MG63 (cell line): ENCODE measurements at regions not wholly inside any gene's neighbourhood (a gene's known extent, or its start where the extent isn't known, plus 50 kb on each side); places are given as distances from the start of the nearest gene placed in this dataset.

ENCODE experiments used
- DNase-seq: peaks from one replicate; pipeline ENCODE4 v3.0.0-alpha.2; 2020
- H3K27me3 ChIP-seq: fragments of 250-450 bp; sonication (Bioruptor Pico); 2 replicates; pipeline ENCODE4 v1.5.1; 2020; ENCODE audit warnings: mild to moderate bottlenecking, moderate library complexity
- H3K36me3 ChIP-seq: fragments of 250-450 bp; sonication (Bioruptor Pico); 2 replicates; pipeline ENCODE4 v1.5.1; 2020; ENCODE audit warnings: mild to moderate bottlenecking, moderate library complexity
- H3K4me3 ChIP-seq: fragments of 250-450 bp; sonication (Bioruptor Pico); 2 replicates; pipeline ENCODE4 v1.5.1; 2020; ENCODE audit warnings: mild to moderate bottlenecking, moderate library complexity
- H3K9me3 ChIP-seq: fragments of 250-450 bp; sonication (Bioruptor Pico); 2 replicates; pipeline ENCODE4 v1.5.1; 2020; ENCODE audit warnings: mild to moderate bottlenecking, moderate library complexity

DNA sequence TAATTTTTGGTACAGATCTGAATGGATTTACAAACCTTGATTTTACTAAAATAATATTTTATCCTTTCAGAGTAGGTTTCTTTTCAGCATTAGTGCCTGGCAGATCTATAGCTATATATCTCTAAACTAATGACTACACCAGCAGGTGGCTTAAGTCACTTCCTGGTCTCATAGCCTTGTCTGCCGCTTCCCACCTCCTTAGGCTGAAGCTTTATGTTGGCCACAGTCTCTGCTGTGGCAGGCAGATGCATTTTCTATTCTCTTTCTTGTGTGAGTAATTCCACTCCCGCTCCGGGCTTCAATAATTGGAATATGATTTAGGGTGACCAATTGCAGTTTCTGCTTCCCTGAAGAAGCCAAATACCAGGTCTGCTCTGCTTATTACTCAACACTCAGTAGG, 226.8 kb upstream of the HS3ST5 start:
- Histone ChIP-seq H3K9me3 (0 out of 2 replicates have a peak, but pooled peaks cover 2% of the 10 kb centered on the region), H3K36me3 (no peaks in the 10 kb centered on the region), H3K27me3 (no peaks in the 10 kb centered on the region), H3K4me3 (no peak overlapping the region)
- no peak for DNase-seq

DNA sequence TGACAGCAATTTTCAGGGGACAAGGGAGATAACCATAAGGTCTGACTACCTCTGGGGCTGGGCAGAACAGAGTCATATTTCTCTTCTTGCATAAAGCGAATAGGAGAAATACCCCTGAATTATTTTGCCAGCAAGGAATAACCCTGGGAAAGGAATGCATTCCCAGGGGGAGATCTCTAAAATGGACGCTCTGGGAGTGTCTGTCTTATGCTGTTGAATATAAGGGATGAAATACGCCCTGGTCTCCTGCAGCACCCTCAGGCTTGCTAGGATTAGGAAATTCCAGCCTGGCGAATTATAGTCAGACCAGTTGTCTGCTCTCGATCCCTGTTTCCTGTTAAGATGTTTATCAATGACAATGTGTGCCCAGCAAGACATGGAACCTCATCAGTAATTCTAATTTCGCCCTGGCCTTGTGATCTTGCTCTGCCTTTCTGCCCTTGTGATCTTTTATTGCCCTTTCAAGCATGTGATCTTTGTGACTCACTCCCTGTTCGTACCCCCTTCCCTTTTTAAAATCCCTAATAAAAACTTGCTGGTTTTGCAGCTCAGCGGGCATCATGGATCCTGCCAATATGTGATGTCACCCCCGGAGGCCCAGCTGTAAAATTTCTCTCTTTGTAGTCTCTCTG, 221.6 kb upstream of the HS3ST5 start:
- DNase-seq, result peak; percentile 16
- no peaks in the 10 kb centered on the region for H3K27me3 ChIP-seq
- H3K36me3 ChIP-seq, result no peaks in the 10 kb centered on the region
- H3K9me3 ChIP-seq, result 0 out of 2 replicates have a peak, but pooled peaks cover 3% of the 10 kb centered on the region
- no peak overlapping the region for H3K4me3 ChIP-seq

DNA sequence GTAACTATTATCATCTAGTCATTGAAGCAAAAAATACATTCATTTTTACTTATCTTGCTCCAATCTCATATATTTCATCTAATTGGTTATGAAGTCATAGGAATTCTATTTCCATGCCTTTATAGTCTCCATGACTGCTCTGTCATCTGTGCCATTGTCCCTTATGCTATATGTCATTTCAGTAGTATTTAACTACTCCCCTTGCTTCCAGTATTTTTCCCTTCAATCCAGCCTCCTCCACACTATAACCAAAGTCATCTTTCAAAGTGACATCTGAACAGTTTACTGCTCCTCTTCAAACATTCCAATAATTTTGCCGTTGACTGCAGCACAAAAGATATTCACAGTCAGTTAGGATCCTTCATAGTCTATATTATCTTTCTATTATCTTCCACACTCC, 216.6 kb upstream of the HS3ST5 start:
- DNase-seq, result no peak
- H3K27me3 ChIP-seq, result no peaks in the 10 kb centered on the region

DNA sequence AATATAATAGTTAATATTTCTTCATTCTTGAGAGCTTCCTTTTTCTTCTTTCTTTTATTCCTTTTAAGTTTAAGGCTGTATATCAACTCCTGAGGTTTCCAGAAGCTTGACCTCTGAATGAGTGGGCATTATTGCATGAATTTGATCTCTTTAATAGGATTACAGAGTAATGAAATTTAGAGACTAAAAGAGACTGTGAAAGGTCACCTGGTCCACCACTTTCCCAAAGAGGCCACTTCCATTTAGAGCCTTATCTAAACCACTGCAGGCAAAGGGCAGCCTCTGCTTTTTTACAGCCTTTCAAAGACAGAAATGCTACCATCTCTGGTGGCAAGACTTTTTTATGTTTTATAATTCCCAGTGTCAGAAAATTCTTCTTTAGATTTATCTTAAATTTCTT, 215.3 kb upstream of the HS3ST5 start:
- DNase-seq, result no peak
- no peaks in the 10 kb centered on the region for H3K27me3 ChIP-seq
- peaks cover 1% of the 10 kb centered on the region; the same call in 1 of the 2 replicates for H3K9me3 ChIP-seq
- no peaks in the 10 kb centered on the region for H3K36me3 ChIP-seq
- H3K4me3 ChIP-seq, result no peak overlapping the region

More for the DNA sequence above, 216.6 kb upstream of the HS3ST5 start:
- no peak overlapping the region for H3K4me3 ChIP-seq
- no peaks in the 10 kb centered on the region for H3K36me3 ChIP-seq
- peaks cover 3% of the 10 kb centered on the region; the same call in 1 of the 2 replicates for H3K9me3 ChIP-seq

DNA sequence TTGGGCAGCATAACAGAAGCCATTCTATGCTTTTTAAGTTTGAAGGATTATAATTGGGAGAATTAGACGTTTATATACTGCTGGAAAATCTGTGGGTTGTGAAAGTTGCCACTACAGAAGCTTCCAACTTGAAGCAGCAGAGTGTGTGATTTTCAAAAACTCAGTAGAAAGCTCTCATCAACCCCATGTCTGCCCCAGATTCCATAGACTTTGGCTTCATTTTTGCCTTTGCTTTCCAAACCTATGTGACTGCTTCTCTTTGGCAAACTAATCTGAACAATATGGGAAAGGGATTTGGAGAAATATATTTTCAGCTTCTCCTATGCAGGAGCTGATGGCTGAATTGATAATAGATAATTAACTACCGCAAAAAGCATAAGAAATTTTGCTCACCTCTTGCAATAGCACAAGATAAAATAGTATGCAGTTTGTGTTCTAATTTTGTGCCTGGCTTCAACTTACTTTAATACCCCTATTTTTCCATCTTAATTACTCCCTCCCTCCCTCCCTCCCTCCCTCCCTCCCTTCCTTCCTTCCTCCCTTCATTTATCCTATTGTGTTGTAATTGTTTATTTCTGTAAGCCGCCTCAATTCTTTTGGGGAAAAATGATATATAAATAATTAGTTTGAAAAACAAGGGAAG, 214.1 kb upstream of the HS3ST5 start:
- peaks cover 1% of the 10 kb centered on the region; the same call in 1 of the 2 replicates for H3K9me3 ChIP-seq
- H3K4me3 ChIP-seq, result no peak overlapping the region
- no peak for DNase-seq
- no peaks in the 10 kb centered on the region for H3K27me3 ChIP-seq
- H3K36me3 ChIP-seq, result no peaks in the 10 kb centered on the region

DNA sequence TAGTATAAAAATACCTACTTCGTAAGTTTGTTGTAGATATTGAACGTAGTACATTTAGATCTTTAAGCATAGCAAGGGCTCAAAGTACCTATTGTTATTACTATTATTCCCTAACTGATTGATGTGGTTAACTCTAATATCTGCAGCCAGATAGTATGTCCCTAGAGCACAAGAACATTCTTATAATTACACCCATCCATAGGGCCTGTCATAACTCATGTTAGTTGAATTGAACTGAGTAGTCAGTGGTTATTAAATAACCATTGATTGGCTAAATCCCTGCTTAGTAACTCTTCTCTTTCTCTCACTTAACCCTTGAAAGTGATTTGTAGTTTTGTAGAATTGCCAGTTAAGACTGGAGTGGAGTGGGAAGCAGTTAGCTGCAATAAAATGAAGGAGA, 207.5 kb upstream of the HS3ST5 start:
- Histone ChIP-seq H3K4me3 (no peak overlapping the region), H3K27me3 (no peaks in the 10 kb centered on the region), H3K9me3 (peaks cover 1% of the 10 kb centered on the region; the same call in 1 of the 2 replicates), H3K36me3 (no peaks in the 10 kb centered on the region)
- no peak for DNase-seq

DNA sequence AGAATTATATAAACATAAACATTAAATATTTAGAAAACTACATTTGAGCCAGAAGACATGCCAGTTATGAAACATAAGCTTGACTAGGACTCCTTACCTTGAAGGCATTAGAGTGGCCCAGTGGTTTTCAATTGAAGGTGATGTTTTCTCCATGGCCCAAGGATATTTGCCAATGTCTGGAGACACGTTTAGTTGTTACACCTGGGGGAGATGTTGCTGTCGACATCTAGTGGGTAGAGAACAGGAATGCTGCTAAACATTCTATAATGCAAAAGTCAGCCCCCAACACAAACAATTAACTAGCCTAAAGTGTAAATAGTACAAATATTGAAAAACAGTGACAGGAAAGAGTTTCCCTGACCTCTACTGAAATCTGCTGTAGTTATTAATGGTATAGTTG, 200.9 kb upstream of the HS3ST5 start:
- no peaks in the 10 kb centered on the region for H3K27me3 ChIP-seq
- no peak for DNase-seq
- no peak overlapping the region for H3K4me3 ChIP-seq
- H3K36me3 ChIP-seq, result no peaks in the 10 kb centered on the region
- no peaks in the 10 kb centered on the region for H3K9me3 ChIP-seq

DNA sequence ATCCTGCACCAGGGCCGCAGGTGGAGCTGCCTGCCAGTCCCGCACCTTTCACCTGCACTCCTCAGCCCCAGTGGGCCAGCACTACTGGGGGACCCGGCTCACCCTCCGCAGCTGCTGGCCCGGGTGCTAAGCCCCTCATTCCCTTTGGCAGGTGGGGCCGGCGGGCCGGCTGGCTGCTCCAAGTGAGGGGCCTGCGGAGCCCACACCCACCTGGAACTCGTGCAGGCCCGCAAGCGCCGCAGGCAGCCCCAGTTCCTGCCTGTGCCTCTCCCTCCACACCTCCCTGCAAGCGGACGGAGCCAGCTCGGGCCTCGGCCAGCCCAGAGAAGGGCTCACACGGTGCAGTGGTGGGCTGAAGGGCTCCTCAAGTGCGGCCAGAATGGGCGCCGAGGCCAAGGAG, 199.0 kb upstream of the HS3ST5 start:
- Histone ChIP-seq H3K4me3 (no peak overlapping the region), H3K27me3 (no peaks in the 10 kb centered on the region), H3K9me3 (no peaks in the 10 kb centered on the region), H3K36me3 (no peaks in the 10 kb centered on the region)
- DNase-seq, result no peak

DNA sequence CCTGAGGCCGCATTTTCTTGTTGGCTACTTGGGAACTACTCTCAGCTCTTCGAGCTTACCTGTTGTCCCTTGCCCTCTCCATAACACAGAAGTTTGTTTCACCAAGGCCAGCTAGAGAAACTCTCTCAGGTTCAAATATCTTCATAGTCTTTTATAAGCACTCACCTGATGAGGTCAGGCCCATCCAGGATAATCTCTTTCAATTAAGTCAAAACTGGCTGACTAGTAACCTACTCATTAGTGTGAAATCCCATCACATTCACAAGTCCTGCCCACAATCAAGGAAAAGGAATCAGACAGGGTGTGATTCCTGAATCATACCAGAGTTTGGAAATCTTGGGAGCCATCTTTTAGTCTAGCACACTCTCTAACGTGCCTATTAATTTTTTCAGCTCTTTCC, 195.2 kb upstream of the HS3ST5 start:
- no peaks in the 10 kb centered on the region for H3K36me3 ChIP-seq
- H3K4me3 ChIP-seq, result no peak overlapping the region
- no peak for DNase-seq
- H3K9me3 ChIP-seq, result no peaks in the 10 kb centered on the region
- H3K27me3 ChIP-seq, result no peaks in the 10 kb centered on the region

DNA sequence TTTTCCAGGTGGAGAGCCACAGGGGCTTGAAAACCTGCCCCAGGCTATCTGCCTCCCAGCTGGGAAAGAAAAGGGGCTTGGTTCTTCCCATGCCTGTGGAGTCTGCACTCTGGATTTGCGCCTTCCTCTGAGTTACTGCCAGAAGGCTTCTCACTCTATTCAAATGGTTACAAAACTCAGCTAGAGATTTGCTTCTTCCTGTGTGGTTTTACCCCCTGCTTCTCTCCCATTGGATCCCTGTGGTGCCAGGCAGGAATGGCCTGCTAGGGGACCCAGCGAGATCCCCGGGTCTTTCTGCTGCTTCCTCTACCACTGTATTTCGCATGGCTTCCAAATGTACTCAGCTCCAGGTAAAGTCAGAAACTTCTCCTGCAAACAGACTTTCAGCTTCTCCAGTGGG, 192.0 kb upstream of the HS3ST5 start:
- Histone ChIP-seq H3K4me3 (no peak overlapping the region), H3K27me3 (no peaks in the 10 kb centered on the region), H3K9me3 (no peaks in the 10 kb centered on the region), H3K36me3 (no peaks in the 10 kb centered on the region)
- DNase-seq, result no peak

DNA sequence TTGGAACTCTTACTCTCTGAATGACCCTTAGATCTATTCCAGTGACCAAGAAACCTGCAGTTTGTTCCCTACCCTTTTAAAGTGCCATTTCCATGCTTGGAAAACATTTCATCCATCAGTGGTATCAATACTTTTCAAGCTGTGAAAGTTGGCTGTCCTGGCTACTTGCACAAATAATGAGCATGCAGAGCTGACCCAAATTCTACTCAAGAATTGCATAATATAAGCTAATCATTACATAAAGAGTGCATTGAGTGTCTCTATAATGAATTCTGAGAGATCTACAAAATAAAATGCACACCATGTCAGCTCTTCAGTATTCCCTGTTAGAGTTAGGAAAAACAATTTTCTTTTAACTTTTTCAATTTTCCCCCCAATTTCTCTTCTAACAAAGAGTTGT, 181.3 kb upstream of the HS3ST5 start:
- Histone ChIP-seq H3K4me3 (no peak overlapping the region), H3K27me3 (no peaks in the 10 kb centered on the region), H3K9me3 (no peaks in the 10 kb centered on the region), H3K36me3 (no peaks in the 10 kb centered on the region)
- DNase-seq, result no peak

DNA sequence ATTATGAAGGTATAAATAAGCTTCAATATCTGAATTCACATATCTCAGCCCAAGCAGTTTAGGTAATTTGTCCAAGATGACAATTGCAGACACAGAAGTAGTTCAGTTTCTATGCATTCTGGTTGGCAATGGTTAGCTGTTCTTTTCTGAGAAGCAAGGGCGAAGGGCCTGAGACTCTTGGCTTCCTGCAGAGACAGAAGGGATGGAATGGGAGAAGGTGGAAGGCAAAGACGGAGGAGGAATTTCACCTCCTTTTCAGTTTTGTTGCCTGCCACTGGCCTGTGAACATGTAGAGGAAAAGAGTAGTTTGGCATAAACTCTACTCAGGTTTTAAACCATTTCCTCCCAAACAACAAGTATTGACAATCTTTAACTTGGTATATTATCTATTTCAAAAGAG, 180.7 kb upstream of the HS3ST5 start:
- Histone ChIP-seq H3K9me3 (no peaks in the 10 kb centered on the region), H3K36me3 (no peaks in the 10 kb centered on the region), H3K4me3 (no peak overlapping the region), H3K27me3 (no peaks in the 10 kb centered on the region)
- DNase-seq, result no peak

DNA sequence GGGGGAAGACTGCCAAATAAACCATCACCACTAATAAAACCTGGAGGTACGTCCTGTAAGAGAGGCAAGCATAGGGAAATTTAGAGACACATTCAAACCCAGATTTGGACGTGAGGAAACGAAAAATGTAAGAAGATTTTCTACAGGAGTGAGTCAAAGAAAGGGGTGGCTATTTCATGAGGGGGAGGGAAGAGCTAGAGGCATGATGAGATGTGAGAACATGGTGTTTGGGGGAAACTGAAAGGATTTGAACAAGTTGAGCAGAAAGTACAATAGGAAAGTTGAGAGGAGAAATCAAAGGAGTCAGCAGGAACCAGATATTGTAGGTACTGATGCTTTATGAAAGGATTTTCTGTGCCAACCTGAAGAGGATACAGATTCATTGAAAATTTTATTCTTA, 179.1 kb upstream of the HS3ST5 start:
- Histone ChIP-seq H3K27me3 (no peaks in the 10 kb centered on the region), H3K9me3 (no peaks in the 10 kb centered on the region), H3K4me3 (no peak overlapping the region), H3K36me3 (no peaks in the 10 kb centered on the region)
- no peak for DNase-seq

DNA sequence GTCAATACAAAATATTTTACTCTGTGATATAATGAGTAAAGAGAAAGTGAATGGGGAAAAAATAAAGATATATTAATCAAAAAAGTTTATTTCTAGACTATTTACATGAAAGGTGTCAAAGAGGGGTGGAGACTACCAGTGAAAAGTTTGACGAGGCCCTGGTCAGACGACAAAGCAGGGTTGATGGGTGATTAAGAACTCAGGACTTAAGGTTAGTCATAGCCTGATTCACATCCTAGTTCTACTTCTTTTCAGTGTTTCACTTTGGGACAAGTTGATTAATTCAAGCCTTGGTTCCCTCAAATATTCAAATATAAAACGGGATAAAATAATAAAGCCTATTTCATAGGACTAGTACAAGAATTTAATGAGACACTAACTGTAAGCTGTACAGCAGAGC, 178.2 kb upstream of the HS3ST5 start:
- no peaks in the 10 kb centered on the region for H3K9me3 ChIP-seq
- no peaks in the 10 kb centered on the region for H3K36me3 ChIP-seq
- H3K4me3 ChIP-seq, result no peak overlapping the region
- DNase-seq, result no peak
- no peaks in the 10 kb centered on the region for H3K27me3 ChIP-seq

DNA sequence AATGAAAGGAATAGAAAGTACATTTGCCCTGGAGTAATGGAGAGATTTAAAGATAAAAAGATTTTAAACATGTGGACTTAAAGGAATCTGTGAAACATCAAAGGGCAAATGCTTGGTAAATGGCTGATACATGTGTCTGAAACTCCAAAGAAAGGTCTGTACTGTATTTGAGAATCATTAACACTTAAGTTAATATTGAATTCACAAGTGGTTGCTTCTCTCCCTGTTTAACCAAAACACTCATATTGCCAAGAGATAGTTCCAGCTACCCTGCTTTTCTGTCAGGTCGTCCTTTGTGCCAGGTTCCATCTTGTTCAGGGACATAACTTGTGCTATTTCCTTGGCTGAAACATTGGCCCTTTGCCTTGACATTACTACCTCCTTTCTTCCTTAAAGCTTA, 171.3 kb upstream of the HS3ST5 start:
- no peaks in the 10 kb centered on the region for H3K36me3 ChIP-seq
- no peak overlapping the region for H3K4me3 ChIP-seq
- H3K9me3 ChIP-seq, result no peaks in the 10 kb centered on the region
- no peaks in the 10 kb centered on the region for H3K27me3 ChIP-seq
- no peak for DNase-seq

DNA sequence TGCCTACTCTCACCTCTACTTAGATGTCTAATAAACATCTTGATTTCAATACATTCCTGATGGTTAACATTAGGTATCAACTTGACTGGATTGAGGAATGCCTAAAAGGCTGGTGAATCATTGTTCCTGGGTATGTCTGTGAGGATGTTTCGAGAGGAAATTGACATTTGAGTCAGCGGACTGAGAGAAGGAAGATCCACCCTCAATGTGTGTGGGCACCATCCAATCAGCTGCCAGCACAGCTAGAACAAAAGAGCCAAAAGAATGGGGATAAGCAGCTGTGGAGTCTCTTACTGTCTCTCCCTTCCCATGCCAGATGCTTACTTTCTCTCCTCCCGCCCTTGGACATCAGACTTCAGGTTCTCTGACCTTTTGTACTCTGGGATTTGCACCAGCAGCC, 128.6 kb upstream of the HS3ST5 start:
- no peaks in the 10 kb centered on the region for H3K27me3 ChIP-seq
- H3K9me3 ChIP-seq, result peaks cover 2% of the 10 kb centered on the region; the same call in 1 of the 2 replicates
- H3K36me3 ChIP-seq, result no peaks in the 10 kb centered on the region
- H3K4me3 ChIP-seq, result no peak overlapping the region
- no peak for DNase-seq

DNA sequence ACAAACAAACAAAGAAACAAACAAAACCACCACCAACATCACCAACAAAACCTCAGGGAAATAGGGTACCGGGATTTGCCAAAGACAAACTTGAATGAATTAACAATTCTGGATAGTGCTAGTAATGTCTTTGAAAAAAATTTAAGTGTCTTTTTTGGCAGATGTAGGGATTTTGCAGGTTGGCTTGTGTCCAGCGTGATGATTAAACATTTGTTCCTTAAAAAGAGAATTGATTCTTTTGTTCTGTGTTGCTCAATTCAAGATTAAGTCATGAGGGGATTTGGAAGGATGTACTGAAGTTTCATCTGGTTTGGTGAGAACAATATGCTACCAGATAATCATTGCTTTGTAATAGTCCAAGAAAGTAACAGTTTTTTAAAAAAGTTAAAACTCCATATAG, 125.1 kb upstream of the HS3ST5 start:
- peak; percentile 3 for DNase-seq
- no peaks in the 10 kb centered on the region for H3K27me3 ChIP-seq
- peaks cover 2% of the 10 kb centered on the region; the same call in 1 of the 2 replicates for H3K9me3 ChIP-seq
- H3K4me3 ChIP-seq, result no peak overlapping the region
- H3K36me3 ChIP-seq, result no peaks in the 10 kb centered on the region

DNA sequence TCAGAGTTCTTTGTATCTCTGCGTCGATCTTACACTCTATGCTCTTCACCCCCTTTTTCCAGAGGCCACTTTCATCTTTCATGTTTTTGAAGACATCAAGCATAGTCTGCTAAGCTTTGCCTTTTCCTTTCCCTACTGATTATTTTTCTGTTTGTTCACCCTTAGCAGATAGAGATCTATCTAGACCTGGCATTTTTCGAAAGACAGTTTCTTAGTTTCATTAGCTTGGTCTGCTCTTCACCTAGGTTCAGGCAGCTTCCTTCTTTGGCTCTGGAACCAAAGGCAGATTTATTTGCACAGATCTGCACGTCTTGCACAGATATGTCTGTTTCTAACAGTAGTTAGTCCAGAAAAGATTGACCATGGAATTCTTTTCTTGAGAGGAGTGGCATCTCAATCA, 122.7 kb upstream of the HS3ST5 start:
- Histone ChIP-seq H3K36me3 (no peaks in the 10 kb centered on the region), H3K27me3 (no peaks in the 10 kb centered on the region), H3K9me3 (peaks cover 2% of the 10 kb centered on the region; the same call in 1 of the 2 replicates), H3K4me3 (no peak overlapping the region)
- DNase-seq, result no peak
